ENCODE measurements at regions not wholly inside any gene's neighbourhood (a gene's known extent, or its start where the extent isn't known, plus 50 kb on each side); places are given as distances from the start of the nearest gene placed in this dataset.

DNA sequence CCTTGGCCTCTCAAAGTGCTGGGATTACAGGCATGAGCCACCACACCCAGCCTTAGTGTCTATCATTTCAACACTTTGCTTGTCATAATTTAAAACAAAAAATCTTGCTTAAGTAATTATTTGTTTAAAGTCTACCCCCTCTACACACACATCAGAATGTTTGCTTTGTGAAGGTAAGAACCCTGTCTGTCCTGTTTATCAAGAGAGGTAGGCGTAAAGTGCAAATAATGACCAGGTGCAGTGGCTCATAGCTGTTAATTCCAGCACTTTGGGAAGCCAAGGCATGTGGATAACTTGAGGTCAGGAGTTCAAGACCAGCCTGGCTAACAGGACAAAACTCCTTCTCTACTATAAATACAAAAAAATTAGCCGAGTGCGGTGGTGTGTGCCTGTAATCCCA is 326.7 kb upstream of the CLNK start:
- no peak for TF ChIP-seq POLR2A (IDR thresholded peaks at IDR 0.05)
- TF ChIP-seq, protein P1, sequence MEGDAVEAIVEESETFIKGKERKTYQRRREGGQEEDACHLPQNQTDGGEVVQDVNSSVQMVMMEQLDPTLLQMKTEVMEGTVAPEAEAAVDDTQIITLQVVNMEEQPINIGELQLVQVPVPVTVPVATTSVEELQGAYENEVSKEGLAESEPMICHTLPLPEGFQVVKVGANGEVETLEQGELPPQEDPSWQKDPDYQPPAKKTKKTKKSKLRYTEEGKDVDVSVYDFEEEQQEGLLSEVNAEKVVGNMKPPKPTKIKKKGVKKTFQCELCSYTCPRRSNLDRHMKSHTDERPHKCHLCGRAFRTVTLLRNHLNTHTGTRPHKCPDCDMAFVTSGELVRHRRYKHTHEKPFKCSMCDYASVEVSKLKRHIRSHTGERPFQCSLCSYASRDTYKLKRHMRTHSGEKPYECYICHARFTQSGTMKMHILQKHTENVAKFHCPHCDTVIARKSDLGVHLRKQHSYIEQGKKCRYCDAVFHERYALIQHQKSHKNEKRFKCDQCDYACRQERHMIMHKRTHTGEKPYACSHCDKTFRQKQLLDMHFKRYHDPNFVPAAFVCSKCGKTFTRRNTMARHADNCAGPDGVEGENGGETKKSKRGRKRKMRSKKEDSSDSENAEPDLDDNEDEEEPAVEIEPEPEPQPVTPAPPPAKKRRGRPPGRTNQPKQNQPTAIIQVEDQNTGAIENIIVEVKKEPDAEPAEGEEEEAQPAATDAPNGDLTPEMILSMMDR (IDR thresholded peaks at IDR 0.05): no peak

All from adrenal gland (tissue), 5 donors.